K562 (cell line): ENCODE measurements at regions not wholly inside any gene's neighbourhood (a gene's known extent, or its start where the extent isn't known, plus 50 kb on each side); places are given as distances from the start of the nearest gene placed in this dataset.

Source experiments
- ATAC-seq: fragments of 200-7000 bp; cut with Tn5 transposase; 3 replicates; pipeline ENCODE4 v1.9.1; 2020; ENCODE audit warnings: moderate library complexity
- BruUV-seq: library from RNA; stranded (reverse); fragments of 400-500 nt; replicated peaks from 2 replicates; lab custom pipeline; 2021; lab: Mats Ljungman, UMichigan
- CTCF ChIA-PET: fragments of 300-600 bp; formaldehyde crosslinking; extraction: SDS; loops from one replicate; lab custom pipeline; 2021; ENCODE audit warnings: low intra/inter-chr PET ratio; lab: Yijun Ruan, JAX
- POLR2A ChIA-PET: fragments of 300-600, 350-650 bp; sonication (Branson Sonifier 250); formaldehyde crosslinking; extraction: SDS; loops from one replicate; lab custom pipeline; 2021; ENCODE audit warnings: antibody characterized with exemption, inconsistent platforms; lab: Yijun Ruan, JAX
- DNase-seq, 4 experiments: peaks; one replicate each; pipeline versions ENCODE4 v3.0.0 to v3.0.0-alpha.2; 2011 to 2018; ENCODE audit warnings: low spot score in 3 of 4, mixed read lengths in 3 of 4; ENCODE audit errors: extremely low read depth in 1 of 4
- FAIRE-seq: peaks from 2 replicates; lab custom pipeline; 2011; peaks lifted over from hg19 to GRCh38; lab: Jason Lieb, UNC
- H2AFZ ChIP-seq: 2 replicates; pipeline ENCODE4 v1.6.0; 2011; ENCODE audit warnings: low read depth, low read length, control low read depth, inconsistent platforms
- H3K27ac ChIP-seq: fragments of 200-600 bp; 3 replicates; pipeline ENCODE4 v1.8.0; 2011; ENCODE audit warnings: low read depth, mild to moderate bottlenecking, control low read depth, inconsistent platforms, low read length, moderate library complexity, mixed read lengths; ENCODE audit errors: extremely low read depth
- H3K27me3 ChIP-seq, 2 experiments: fragments of 300-600 bp in 1 of 2; 2 replicates in 1 of 2; 3 replicates in 1 of 2; pipeline versions ENCODE4 v1.6.0 to v1.8.0; 2011; ENCODE audit warnings: inconsistent platforms in 2 of 2, low read length in 2 of 2, mild to moderate bottlenecking in 1 of 2, mixed read lengths in 1 of 2, moderate library complexity in 1 of 2; ENCODE audit not compliant: control insufficient read depth in 2 of 2, insufficient read depth in 2 of 2
- H3K36me3 ChIP-seq: fragments of 300-600 bp; 3 replicates; pipeline ENCODE4 v1.8.0; 2011; ENCODE audit warnings: mild to moderate bottlenecking, low read length, inconsistent platforms; ENCODE audit not compliant: control insufficient read depth, insufficient read depth
- H3K4me1 ChIP-seq, 2 experiments: fragments of 200-600 bp in 1 of 2; replicated peaks in 1 of 2; 2 replicates in 1 of 2; 3 replicates in 1 of 2; pipeline versions ENCODE4 v1.5.1 to v1.8.0; 2011; ENCODE audit warnings: inconsistent platforms in 2 of 2, low read length in 2 of 2, mild to moderate bottlenecking in 1 of 2, mixed read lengths in 1 of 2, moderate library complexity in 1 of 2; ENCODE audit not compliant: control insufficient read depth in 2 of 2, insufficient read depth in 2 of 2
- H3K4me2 ChIP-seq: 2 replicates; pipeline ENCODE4 v1.6.1; 2011; ENCODE audit warnings: low read length, control low read depth, inconsistent platforms, mixed read lengths; ENCODE audit not compliant: insufficient read depth
- H3K4me3 ChIP-seq: fragments of 200-600 bp; sonication (generic), shearing (Covaris generic); 2 replicates; pipeline ENCODE4 v1.5.1; 2016; ENCODE audit warnings: control low read depth, inconsistent platforms
- H3K79me2 ChIP-seq: fragments of 200-600 bp; 3 replicates; pipeline ENCODE4 v1.8.0; 2011; ENCODE audit warnings: low read length, inconsistent platforms; ENCODE audit not compliant: control insufficient read depth, insufficient read depth
- H3K9ac ChIP-seq, 2 experiments: 2 replicates each; pipeline versions ENCODE4 v1.6.0 to v1.6.1; 2011; ENCODE audit warnings: low read depth in 2 of 2, low read length in 2 of 2, control low read depth in 1 of 2, inconsistent platforms in 1 of 2, mild to moderate bottlenecking in 1 of 2, mixed read lengths in 1 of 2; ENCODE audit not compliant: insufficient read depth in 1 of 2
- H3K9me1 ChIP-seq: one replicate; pipeline ENCODE4 v1.6.0; 2011; ENCODE audit warnings: inconsistent platforms, mild to moderate bottlenecking, low read length, moderate library complexity; ENCODE audit not compliant: control insufficient read depth, insufficient read depth
- H3K9me3 ChIP-seq: replicated peaks from 2 replicates; pipeline ENCODE4 v1.5.1; 2011; ENCODE audit warnings: low read depth, low read length, inconsistent platforms; ENCODE audit not compliant: control insufficient read depth, insufficient read depth
- H4K20me1 ChIP-seq: replicated peaks from 2 replicates; pipeline ENCODE4 v1.6.1; 2011; ENCODE audit warnings: low read length, inconsistent platforms, mixed read lengths; ENCODE audit not compliant: control insufficient read depth, insufficient read depth
- BRD4 ChIP-seq: fragments of 200-600 bp; sonication (generic); IDR thresholded peaks from 2 replicates; pipeline ENCODE4 v1.6.1; 2017; ENCODE audit warnings: inconsistent platforms
- NCOA4 ChIP-seq: fragments of 450-650 bp; IDR thresholded peaks from 2 replicates; pipeline ENCODE4 v1.6.1; 2018; ENCODE audit warnings: mild to moderate bottlenecking; ENCODE audit not compliant: partially characterized antibody
- POLR3G ChIP-seq: IDR thresholded peaks from 2 replicates; pipeline ENCODE4 v1.6.1; 2011; ENCODE audit not compliant: insufficient read length, insufficient replicate concordance; ENCODE audit errors: extremely low read depth
- ZBTB8A ChIP-seq: fragments of 450-650 bp; IDR thresholded peaks from 2 replicates; pipeline ENCODE4 v1.6.1; 2018; ENCODE audit warnings: mild to moderate bottlenecking, moderate library complexity; ENCODE audit not compliant: partially characterized antibody
- WGBS: fragments of 100-300 bp; shearing (Covaris generic); methylation state at CpG from one replicate; pipeline ENCODE4 v1.1.6; 2016; ENCODE audit warnings: low coverage, mixed read lengths; ENCODE audit not compliant: insufficient coverage; ENCODE audit errors: missing lambda C conversion rate; 5-methylcytosine and 5-hydroxymethylcytosine counted together
- in situ Hi-C: fragments of 300-500 bp; cut with MboI; formaldehyde crosslinking; loops from 4 replicates; pipeline ENCODE4 v1.15.0; 2018; ENCODE audit warnings: inconsistent platforms, mixed read lengths
- intact Hi-C: fragments of 100-400 bp; cut with micrococcal nuclease; formaldehyde crosslinking; loops from 2 replicates; pipeline ENCODE4 v1.14.2; 2022
- TF ChIP-seq, protein P1 (sequence below): fragments of 250-450 bp; sonication (Bioruptor Pico); IDR thresholded peaks from 2 replicates; pipeline ENCODE4 v1.5.0; 2021

- H3K9ac ChIP-seq, result no peak overlapping the region
- in situ Hi-C loops (no loop called here), intact Hi-C loops (no loop called here)
- no peaks in the 10 kb centered on the region for H4K20me1 ChIP-seq
- TF ChIP-seq POLR3G (no peak), ZBTB8A (no peak), BRD4 (no peak)
- TF ChIP-seq, protein P1, sequence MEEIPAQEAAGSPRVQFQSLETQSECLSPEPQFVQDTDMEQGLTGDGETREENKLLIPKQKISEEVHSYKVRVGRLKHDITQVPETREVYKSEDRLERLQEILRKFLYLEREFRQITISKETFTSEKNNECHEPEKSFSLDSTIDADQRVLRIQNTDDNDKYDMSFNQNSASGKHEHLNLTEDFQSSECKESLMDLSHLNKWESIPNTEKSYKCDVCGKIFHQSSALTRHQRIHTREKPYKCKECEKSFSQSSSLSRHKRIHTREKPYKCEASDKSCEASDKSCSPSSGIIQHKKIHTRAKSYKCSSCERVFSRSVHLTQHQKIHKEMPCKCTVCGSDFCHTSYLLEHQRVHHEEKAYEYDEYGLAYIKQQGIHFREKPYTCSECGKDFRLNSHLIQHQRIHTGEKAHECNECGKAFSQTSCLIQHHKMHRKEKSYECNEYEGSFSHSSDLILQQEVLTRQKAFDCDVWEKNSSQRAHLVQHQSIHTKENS (CRISPR knock-in tag), result no peak
- no peaks in the 10 kb centered on the region for H3K36me3 ChIP-seq
- ChIA-PET POLR2A (no interaction called here), CTCF (no interaction called here)
- no peak for FAIRE-seq
- WGBS, result 0% methylated on average over 2 of the region's 2 CpGs
- H3K79me2 ChIP-seq, result no peaks in the 10 kb centered on the region
- no peak overlapping the region for H2AFZ ChIP-seq
- DNase-seq, result no peak
- H3K4me3 ChIP-seq, result no peak overlapping the region
- H3K9me3 ChIP-seq, result no peaks in the 10 kb centered on the region
- no peak for ATAC-seq
- no peaks in the 10 kb centered on the region for H3K27me3 ChIP-seq
- no peak overlapping the region for H3K27ac ChIP-seq
- H3K4me1 ChIP-seq, result no peaks in the 10 kb centered on the region
- BruUV-seq, result no TSS peak
- H3K9me1 ChIP-seq, result no peaks in the 10 kb centered on the region
- no peak overlapping the region for H3K4me2 ChIP-seq
These were observed 54.0 kb upstream of the COL11A1 start for GRCh38 chr1:103162360-103162759.

- Histone ChIP-seq H3K4me1 (no peaks in the 10 kb centered on the region), H2AFZ (no peak overlapping the region), H3K9me3 (no peaks in the 10 kb centered on the region), H3K9ac (no peak overlapping the region), H3K9me1 (no peaks in the 10 kb centered on the region), H3K4me2 (no peak overlapping the region), H3K79me2 (no peaks in the 10 kb centered on the region), H3K27ac (no peak overlapping the region), H3K27me3 (no peaks in the 10 kb centered on the region), H3K36me3 (no peaks in the 10 kb centered on the region), H4K20me1 (no peaks in the 10 kb centered on the region), H3K4me3 (no peak overlapping the region)
- no TSS peak for BruUV-seq
- 0% methylated on average over 1 of the region's 1 CpG for WGBS
- FAIRE-seq, result no peak
- no peak for ATAC-seq
- intact Hi-C loops (no loop called here), in situ Hi-C loops (no loop called here)
- no peak for DNase-seq
- ChIA-PET CTCF (no interaction called here), POLR2A (no interaction called here)
- no peak for TF ChIP-seq NCOA4
These were observed 52.0 kb upstream of the COL11A1 start for GRCh38 chr1:103160281-103160680.
